ENCODE measurements at regions not wholly inside any gene's neighbourhood (a gene's known extent, or its start where the extent isn't known, plus 50 kb on each side); places are given as distances from the start of the nearest gene placed in this dataset.
"Not testable (repeated sequence)": the region's sequence is repeated elsewhere in the genome, so short reads cannot be mapped to it uniquely, and the experiment has no call there.

GRCh38 chr11:12603143-12604088 lies 70.8 kb upstream of the TEAD1 start:
- peaks cover 4% of the 10 kb centered on the region for H3K9me3 Mint-ChIP-seq
- no peak overlapping the region for H3K4me3 Mint-ChIP-seq
- no peak for DNase-seq
- intact Hi-C loops (cut with micrococcal nuclease) = no loop called here
- H3K27ac Mint-ChIP-seq = no peak overlapping the region
- no peak for TF ChIP-seq CTCF (IDR thresholded peaks at IDR 0.05)
- H3K27me3 Mint-ChIP-seq = no peaks in the 10 kb centered on the region
- ChIA-PET CTCF (no interaction called here), POLR2A (no interaction called here)
- H3K36me3 Mint-ChIP-seq (ENCODE audit: low read depth) = no peaks in the 10 kb centered on the region
- ATAC-seq (ENCODE audit: low read depth) = no peak
- H3K4me1 Mint-ChIP-seq = no peaks in the 10 kb centered on the region

- no peaks in the 10 kb centered on the region for H3K4me1 Mint-ChIP-seq
- ATAC-seq (ENCODE audit: low read depth) (no peak), DNase-seq (no peak)
- no peak for TF ChIP-seq CTCF (IDR thresholded peaks at IDR 0.05)
- H3K27ac Mint-ChIP-seq = no peak overlapping the region
- H3K4me3 Mint-ChIP-seq = no peak overlapping the region
- peaks cover 4% of the 10 kb centered on the region for H3K9me3 Mint-ChIP-seq
- H3K36me3 Mint-ChIP-seq (ENCODE audit: low read depth) = no peaks in the 10 kb centered on the region
- POLR2A ChIA-PET = no interaction called here
- intact Hi-C loops (cut with micrococcal nuclease) = no loop called here
- no peaks in the 10 kb centered on the region for H3K27me3 Mint-ChIP-seq
- CTCF ChIA-PET = no interaction called here
Observed at GRCh38 chr11:12604557-12605153, 69.6 kb upstream of the TEAD1 start.

- POLR2A ChIA-PET = no interaction called here
- Mint-ChIP-seq H3K4me3 (no peak overlapping the region), H3K9me3 (peaks cover 14% of the 10 kb centered on the region), H3K27me3 (no peaks in the 10 kb centered on the region), H3K4me1 (no peaks in the 10 kb centered on the region), H3K27ac (no peak overlapping the region), H3K36me3 (ENCODE audit: low read depth) (no peaks in the 10 kb centered on the region)
- no peak for TF ChIP-seq CTCF (IDR thresholded peaks at IDR 0.05)
- no peak for DNase-seq
- intact Hi-C loops (cut with micrococcal nuclease) = no loop called here
- no peak for ATAC-seq (ENCODE audit: low read depth)
- CTCF ChIA-PET = no interaction called here
Observed at GRCh38 chr11:12606597-12606996, 67.6 kb upstream of the TEAD1 start.

- H3K9me3 Mint-ChIP-seq = peaks cover 26% of the 10 kb centered on the region
- intact Hi-C loops (cut with micrococcal nuclease); H3K4me1 Mint-ChIP-seq; H3K4me3 Mint-ChIP-seq; DNase-seq; CTCF ChIA-PET; H3K27me3 Mint-ChIP-seq; H3K27ac Mint-ChIP-seq; POLR2A ChIA-PET; ATAC-seq (ENCODE audit: low read depth); H3K36me3 Mint-ChIP-seq (ENCODE audit: low read depth): not testable (repeated sequence)
Observed at GRCh38 chr11:12608678-12609077, 65.5 kb upstream of the TEAD1 start.

GRCh38 chr11:12611352-12611751 lies 62.9 kb upstream of the TEAD1 start:
- no peak for TF ChIP-seq CTCF (IDR thresholded peaks at IDR 0.05)
- ATAC-seq (ENCODE audit: low read depth) (no peak), DNase-seq (no peak)
- Mint-ChIP-seq H3K4me3 (no peak overlapping the region), H3K4me1 (no peaks in the 10 kb centered on the region), H3K36me3 (ENCODE audit: low read depth) (no peaks in the 10 kb centered on the region), H3K27me3 (no peaks in the 10 kb centered on the region), H3K9me3 (peaks cover 32% of the 10 kb centered on the region), H3K27ac (no peak overlapping the region)
- intact Hi-C loops (cut with micrococcal nuclease) = no loop called here
- CTCF ChIA-PET = no interaction called here
- POLR2A ChIA-PET = no interaction called here

Data from activated B cell treated with CpG ODN at 0.5 μM for 24 hours (primary cell).